PFSK-1 (cell line): ENCODE measurements at regions not wholly inside any gene's neighbourhood (a gene's known extent, or its start where the extent isn't known, plus 50 kb on each side); places are given as distances from the start of the nearest gene placed in this dataset.

ENCODE experiments used
- FOXP2 ChIP-seq: optimal IDR thresholded peaks from 2 replicates; pipeline ENCODE3; 2011; ENCODE audit warnings: borderline replicate concordance, control low read depth, inconsistent platforms; ENCODE audit not compliant: insufficient read depth; ENCODE audit errors: extremely low read length, extremely low read depth
- POLR2AphosphoS5 ChIP-seq: IDR thresholded peaks from 2 replicates; pipeline ENCODE4 v1.6.1; 2012; ENCODE audit warnings: low read depth, mild to moderate bottlenecking, control low read depth, low read length, moderate library complexity
- REST ChIP-seq, 2 experiments: IDR thresholded peaks; 2 replicates each; pipeline versions ENCODE4 v1.6.1 to v1.8.0; 2011 to 2012; ENCODE audit warnings: low read depth in 2 of 2, low read length in 2 of 2, control low read depth in 1 of 2, inconsistent platforms in 1 of 2, mild to moderate bottlenecking in 1 of 2, moderate library complexity in 1 of 2; ENCODE audit not compliant: insufficient read depth in 1 of 2
- SIN3A ChIP-seq: IDR thresholded peaks from 2 replicates; pipeline ENCODE4 v1.6.1; 2012; ENCODE audit warnings: mild to moderate bottlenecking, low read length, moderate library complexity, borderline replicate concordance; ENCODE audit not compliant: insufficient read depth
- TAF1 ChIP-seq: IDR thresholded peaks from 2 replicates; pipeline ENCODE4 v1.6.1; 2012; ENCODE audit warnings: low read length, control low read depth, borderline replicate concordance; ENCODE audit not compliant: insufficient read depth

- TF ChIP-seq FOXP2: no peak
- no peak for TF ChIP-seq SIN3A
- TF ChIP-seq POLR2AphosphoS5: no peak
- TF ChIP-seq REST (IDR thresholded peaks at IDR 0.05; ENCODE audit: insufficient read depth in 1 of 2, low read depth in 2 of 2, low read length in 2 of 2): no peak
- TF ChIP-seq TAF1: no peak
Observed at GRCh38 chr4:34194585-34194984, 2049.7 kb downstream of the ARAP2 start.

GRCh38 chr4:34196375-34196774 is 2047.9 kb downstream of the ARAP2 start:
- TF ChIP-seq SIN3A (no peak), REST (IDR thresholded peaks at IDR 0.05; ENCODE audit: insufficient read depth in 1 of 2, low read depth in 2 of 2, low read length in 2 of 2) (no peak), FOXP2 (no peak), TAF1 (no peak), POLR2AphosphoS5 (no peak)

- no peak for TF ChIP-seq FOXP2
- no peak for TF ChIP-seq REST (IDR thresholded peaks at IDR 0.05; ENCODE audit: insufficient read depth in 1 of 2, low read depth in 2 of 2, low read length in 2 of 2)
- TF ChIP-seq SIN3A: no peak
- no peak for TF ChIP-seq TAF1
- TF ChIP-seq POLR2AphosphoS5: no peak
Observed at GRCh38 chr4:34198966-34199365, 2045.3 kb downstream of the ARAP2 start.

GRCh38 chr4:34200535-34200934 is 2043.8 kb downstream of the ARAP2 start:
- TF ChIP-seq SIN3A (no peak), REST (IDR thresholded peaks at IDR 0.05; ENCODE audit: insufficient read depth in 1 of 2, low read depth in 2 of 2, low read length in 2 of 2) (no peak), TAF1 (no peak), FOXP2 (no peak), POLR2AphosphoS5 (no peak)

GRCh38 chr4:34202154-34202553 is 2042.2 kb downstream of the ARAP2 start:
- no peak for TF ChIP-seq FOXP2

GRCh38 chr4:34220601-34221000 is 2023.7 kb downstream of the ARAP2 start:
- TF ChIP-seq TAF1: no peak
- TF ChIP-seq FOXP2: no peak
- no peak for TF ChIP-seq POLR2AphosphoS5
- no peak for TF ChIP-seq SIN3A
- TF ChIP-seq REST (IDR thresholded peaks at IDR 0.05; ENCODE audit: insufficient read depth in 1 of 2, low read depth in 2 of 2, low read length in 2 of 2): no peak
